Activated naive CD8-positive, alpha-beta T cell treated with anti-CD3 and anti-CD28 coated beads for 36 hours (primary cell): ENCODE measurements at regions not wholly inside any gene's neighbourhood (a gene's known extent, or its start where the extent isn't known, plus 50 kb on each side); places are given as distances from the start of the nearest gene placed in this dataset.
A peak's percentile ranks its signal among the peaks of the same experiment; 100 is the strongest.
"Not testable (repeated sequence)": the region's sequence is repeated elsewhere in the genome, so short reads cannot be mapped to it uniquely, and the experiment has no call there.

Source experiments
- DNase-seq: peaks from one replicate; pipeline ENCODE4 v3.0.0; 2021
- H3K27ac Mint-ChIP-seq: one replicate; pipeline ENCODE4 v1.8.0; 2022; ENCODE audit warnings: mild to moderate bottlenecking, moderate library complexity, mixed read lengths
- H3K27me3 Mint-ChIP-seq: one replicate; pipeline ENCODE4 v1.8.0; 2022; ENCODE audit warnings: mild to moderate bottlenecking, mixed read lengths
- H3K36me3 Mint-ChIP-seq: one replicate; pipeline ENCODE4 v1.8.0; 2021; ENCODE audit warnings: mild to moderate bottlenecking, mixed read lengths
- H3K4me1 Mint-ChIP-seq: one replicate; pipeline ENCODE4 v1.8.0; 2021; ENCODE audit warnings: mixed read lengths
- H3K4me3 Mint-ChIP-seq: one replicate; pipeline ENCODE4 v1.8.0; 2022; ENCODE audit warnings: mild to moderate bottlenecking, moderate library complexity, mixed read lengths
- H3K9me3 Mint-ChIP-seq: one replicate; pipeline ENCODE4 v1.8.0; 2022; ENCODE audit warnings: mixed read lengths

GRCh38 chr5:179442289-179442688 is 97.0 kb upstream of the ADAMTS2 start:
- not testable (repeated sequence) for H3K9me3 Mint-ChIP-seq, H3K27ac Mint-ChIP-seq, DNase-seq, H3K36me3 Mint-ChIP-seq, H3K4me1 Mint-ChIP-seq, H3K27me3 Mint-ChIP-seq, H3K4me3 Mint-ChIP-seq

- DNase-seq, result no peak
Observed at GRCh38 chr5:179439181-179439985, 94.1 kb upstream of the ADAMTS2 start.

GRCh38 chr5:179438461-179438860 is 93.2 kb upstream of the ADAMTS2 start:
- no peak for DNase-seq
- Mint-ChIP-seq H3K36me3 (no peaks in the 10 kb centered on the region), H3K9me3 (peaks cover 2% of the 10 kb centered on the region), H3K27me3 (peaks cover 11% of the 10 kb centered on the region), H3K4me3 (no peak overlapping the region), H3K4me1 (no peaks in the 10 kb centered on the region), H3K27ac (no peak overlapping the region)

More at GRCh38 chr5:179439181-179439985, 94.1 kb upstream of the ADAMTS2 start:
- no peaks in the 10 kb centered on the region for H3K4me1 Mint-ChIP-seq
- no peak overlapping the region for H3K4me3 Mint-ChIP-seq
- H3K27me3 Mint-ChIP-seq, result peaks cover 11% of the 10 kb centered on the region
- no peaks in the 10 kb centered on the region for H3K36me3 Mint-ChIP-seq
- H3K27ac Mint-ChIP-seq, result no peak overlapping the region
- H3K9me3 Mint-ChIP-seq, result no peaks in the 10 kb centered on the region

- Mint-ChIP-seq H3K27me3 (peaks cover 11% of the 10 kb centered on the region), H3K4me1 (no peaks in the 10 kb centered on the region), H3K36me3 (no peaks in the 10 kb centered on the region), H3K27ac (no peak overlapping the region), H3K4me3 (no peak overlapping the region), H3K9me3 (peaks cover 2% of the 10 kb centered on the region)
- DNase-seq, result no peak
Observed at GRCh38 chr5:179438011-179438441, 92.8 kb upstream of the ADAMTS2 start.

- Mint-ChIP-seq H3K9me3 (peaks cover 2% of the 10 kb centered on the region), H3K27ac (no peak overlapping the region), H3K4me3 (no peak overlapping the region), H3K4me1 (no peaks in the 10 kb centered on the region), H3K36me3 (no peaks in the 10 kb centered on the region), H3K27me3 (peaks cover 7% of the 10 kb centered on the region)
- no peak for DNase-seq
Observed at GRCh38 chr5:179437341-179438001, 92.2 kb upstream of the ADAMTS2 start.

GRCh38 chr5:179436321-179437122 is 91.3 kb upstream of the ADAMTS2 start:
- peaks cover 2% of the 10 kb centered on the region for H3K9me3 Mint-ChIP-seq
- H3K4me1 Mint-ChIP-seq, result no peaks in the 10 kb centered on the region
- DNase-seq, result no peak
- no peaks in the 10 kb centered on the region for H3K36me3 Mint-ChIP-seq
- no peak overlapping the region for H3K27ac Mint-ChIP-seq
- H3K27me3 Mint-ChIP-seq, result peaks cover 5% of the 10 kb centered on the region
- no peak overlapping the region for H3K4me3 Mint-ChIP-seq

- H3K36me3 Mint-ChIP-seq, result no peaks in the 10 kb centered on the region
- H3K9me3 Mint-ChIP-seq, result peaks cover 2% of the 10 kb centered on the region
- H3K4me1 Mint-ChIP-seq, result no peaks in the 10 kb centered on the region
- no peak overlapping the region for H3K27ac Mint-ChIP-seq
- peaks cover 5% of the 10 kb centered on the region for H3K27me3 Mint-ChIP-seq
- no peak overlapping the region for H3K4me3 Mint-ChIP-seq
- no peak for DNase-seq
Observed at GRCh38 chr5:179435731-179436315, 90.6 kb upstream of the ADAMTS2 start.

- DNase-seq, result no peak
- Mint-ChIP-seq H3K36me3 (no peaks in the 10 kb centered on the region), H3K27ac (peak overlapping the region; percentile 57), H3K4me1 (no peaks in the 10 kb centered on the region), H3K9me3 (peaks cover 2% of the 10 kb centered on the region), H3K4me3 (no peak overlapping the region), H3K27me3 (peaks cover 5% of the 10 kb centered on the region)
Observed at GRCh38 chr5:179435181-179435580, 89.9 kb upstream of the ADAMTS2 start.

- Mint-ChIP-seq H3K27ac (no peak overlapping the region), H3K27me3 (peaks cover 5% of the 10 kb centered on the region), H3K36me3 (no peaks in the 10 kb centered on the region), H3K4me3 (no peak overlapping the region), H3K4me1 (no peaks in the 10 kb centered on the region), H3K9me3 (peaks cover 2% of the 10 kb centered on the region)
- no peak for DNase-seq
Observed at GRCh38 chr5:179432547-179432946, 87.3 kb upstream of the ADAMTS2 start.

- H3K36me3 Mint-ChIP-seq, result no peaks in the 10 kb centered on the region
- H3K4me1 Mint-ChIP-seq, result no peaks in the 10 kb centered on the region
- H3K4me3 Mint-ChIP-seq, result no peak overlapping the region
- H3K27ac Mint-ChIP-seq, result no peak overlapping the region
- no peak for DNase-seq
- peaks cover 2% of the 10 kb centered on the region for H3K9me3 Mint-ChIP-seq
- H3K27me3 Mint-ChIP-seq, result peaks cover 4% of the 10 kb centered on the region
Observed at GRCh38 chr5:179431221-179431824, 86.1 kb upstream of the ADAMTS2 start.

GRCh38 chr5:179430193-179431175 is 85.2 kb upstream of the ADAMTS2 start:
- peaks cover 2% of the 10 kb centered on the region for H3K9me3 Mint-ChIP-seq
- no peaks in the 10 kb centered on the region for H3K27me3 Mint-ChIP-seq
- H3K4me1 Mint-ChIP-seq, result no peaks in the 10 kb centered on the region
- H3K4me3 Mint-ChIP-seq, result no peak overlapping the region
- no peaks in the 10 kb centered on the region for H3K36me3 Mint-ChIP-seq
- DNase-seq, result no peak
- H3K27ac Mint-ChIP-seq, result no peak overlapping the region

GRCh38 chr5:179427676-179428056 is 82.4 kb upstream of the ADAMTS2 start:
- Mint-ChIP-seq H3K27ac (no peak overlapping the region), H3K9me3 (no peaks in the 10 kb centered on the region), H3K4me3 (no peak overlapping the region), H3K4me1 (no peaks in the 10 kb centered on the region), H3K36me3 (no peaks in the 10 kb centered on the region), H3K27me3 (no peaks in the 10 kb centered on the region)
- DNase-seq, result no peak

- Mint-ChIP-seq H3K27me3 (no peaks in the 10 kb centered on the region), H3K27ac (no peak overlapping the region), H3K36me3 (no peaks in the 10 kb centered on the region), H3K4me3 (no peak overlapping the region), H3K4me1 (no peaks in the 10 kb centered on the region), H3K9me3 (no peaks in the 10 kb centered on the region)
- DNase-seq, result no peak
Observed at GRCh38 chr5:179427032-179427675, 81.9 kb upstream of the ADAMTS2 start.
